BE2C (cell line): ENCODE measurements at regions not wholly inside any gene's neighbourhood (a gene's known extent, or its start where the extent isn't known, plus 50 kb on each side); places are given as distances from the start of the nearest gene placed in this dataset.

Experiments used
- DNase-seq: peaks from one replicate; pipeline ENCODE4 v3.0.0-alpha.2; 2020
- H3K27me3 ChIP-seq: fragments of 250-450 bp; sonication (Bioruptor Pico); 2 replicates; pipeline ENCODE4 v1.5.1; 2020; ENCODE audit warnings: mild to moderate bottlenecking
- H3K36me3 ChIP-seq: fragments of 250-450 bp; sonication (Bioruptor Pico); 2 replicates; pipeline ENCODE4 v1.5.1; 2020; ENCODE audit warnings: mild to moderate bottlenecking
- H3K4me1 ChIP-seq: fragments of 250-450 bp; sonication (Bioruptor Pico); 2 replicates; pipeline ENCODE4 v1.5.1; 2020
- H3K4me3 ChIP-seq: 2 replicates; pipeline ENCODE4 v1.5.1; 2011; ENCODE audit warnings: low read depth, low read length
- H3K9me3 ChIP-seq: fragments of 250-450 bp; sonication (Bioruptor Pico); 2 replicates; pipeline ENCODE4 v1.5.1; 2020
- CTCF ChIP-seq: IDR thresholded peaks from 2 replicates; pipeline ENCODE4 v1.5.1; 2012; ENCODE audit warnings: mild to moderate bottlenecking, low read depth, low read length

GRCh38 chr5:162288647-162289296 is 221.2 kb downstream of the GABRG2 start:
- Histone ChIP-seq H3K4me1 (no peaks in the 10 kb centered on the region), H3K27me3 (no peaks in the 10 kb centered on the region), H3K4me3 (no peak overlapping the region), H3K36me3 (no peaks in the 10 kb centered on the region), H3K9me3 (no peaks in the 10 kb centered on the region)
- no peak for DNase-seq
- no peak for TF ChIP-seq CTCF

GRCh38 chr5:162289489-162289888 is 221.9 kb downstream of the GABRG2 start:
- no peaks in the 10 kb centered on the region for H3K4me1 ChIP-seq
- DNase-seq = no peak
- no peak for TF ChIP-seq CTCF
- H3K36me3 ChIP-seq = no peaks in the 10 kb centered on the region
- no peak overlapping the region for H3K4me3 ChIP-seq
- H3K9me3 ChIP-seq = no peaks in the 10 kb centered on the region
- no peaks in the 10 kb centered on the region for H3K27me3 ChIP-seq

GRCh38 chr5:162299793-162300192 is 232.2 kb downstream of the GABRG2 start:
- no peak for DNase-seq
- Histone ChIP-seq H3K27me3 (no peaks in the 10 kb centered on the region), H3K4me3 (no peak overlapping the region), H3K36me3 (no peaks in the 10 kb centered on the region), H3K4me1 (no peaks in the 10 kb centered on the region), H3K9me3 (no peaks in the 10 kb centered on the region)
- no peak for TF ChIP-seq CTCF

GRCh38 chr5:162301356-162301755 is 233.8 kb downstream of the GABRG2 start:
- no peak overlapping the region for H3K4me3 ChIP-seq
- H3K4me1 ChIP-seq = no peaks in the 10 kb centered on the region
- H3K36me3 ChIP-seq = no peaks in the 10 kb centered on the region
- H3K27me3 ChIP-seq = no peaks in the 10 kb centered on the region
- DNase-seq = no peak
- no peak for TF ChIP-seq CTCF
- H3K9me3 ChIP-seq = no peaks in the 10 kb centered on the region

GRCh38 chr5:162323466-162323865 is 255.9 kb downstream of the GABRG2 start:
- Histone ChIP-seq H3K4me3 (no peak overlapping the region), H3K4me1 (peaks cover 27% of the 10 kb centered on the region), H3K36me3 (no peaks in the 10 kb centered on the region), H3K9me3 (no peaks in the 10 kb centered on the region), H3K27me3 (no peaks in the 10 kb centered on the region)
- DNase-seq = peak; percentile 93
- no peak for TF ChIP-seq CTCF

GRCh38 chr5:162324328-162324727 is 256.8 kb downstream of the GABRG2 start:
- no peaks in the 10 kb centered on the region for H3K36me3 ChIP-seq
- peak overlapping the region; percentile 2 for H3K4me3 ChIP-seq
- peak; percentile 55 for DNase-seq
- TF ChIP-seq CTCF = no peak
- H3K9me3 ChIP-seq = no peaks in the 10 kb centered on the region
- H3K27me3 ChIP-seq = no peaks in the 10 kb centered on the region
- H3K4me1 ChIP-seq = peaks cover 27% of the 10 kb centered on the region
